HG03196 (cell line): ENCODE measurements at regions not wholly inside any gene's neighbourhood (a gene's known extent, or its start where the extent isn't known, plus 50 kb on each side); places are given as distances from the start of the nearest gene placed in this dataset.
"Not testable (repeated sequence)": the region's sequence is repeated elsewhere in the genome, so short reads cannot be mapped to it uniquely, and the experiment has no call there.

Experiments used
- ATAC-seq: cut with Tn5 transposase; IDR thresholded peaks from one replicate; pipeline ENCODE4 v1.9.1; 2021; ENCODE audit not compliant: unreplicated experiment

- not testable (repeated sequence) for ATAC-seq
Observed at GRCh38 chr15:84360902-84361301, 125.3 kb downstream of the GOLGA6L4 start.

GRCh38 chr15:84384421-84384820, 148.8 kb downstream of the GOLGA6L4 start:
- ATAC-seq = not testable (repeated sequence)

GRCh38 chr15:84387086-84387485, 151.5 kb downstream of the GOLGA6L4 start:
- no peak for ATAC-seq

- ATAC-seq = not testable (repeated sequence)
Observed at GRCh38 chr15:84388201-84388600, 152.6 kb downstream of the GOLGA6L4 start.

GRCh38 chr15:84388638-84389037, 153.1 kb downstream of the GOLGA6L4 start:
- ATAC-seq = not testable (repeated sequence)

GRCh38 chr15:84390324-84390723, 154.8 kb downstream of the GOLGA6L4 start:
- ATAC-seq = not testable (repeated sequence)

GRCh38 chr15:84391191-84391590, 155.6 kb downstream of the GOLGA6L4 start:
- no peak for ATAC-seq

GRCh38 chr15:84392020-84392419, 156.4 kb downstream of the GOLGA6L4 start:
- not testable (repeated sequence) for ATAC-seq

- not testable (repeated sequence) for ATAC-seq
Observed at GRCh38 chr15:84393386-84393936, 157.9 kb downstream of the GOLGA6L4 start.

- not testable (repeated sequence) for ATAC-seq
Observed at GRCh38 chr15:84393966-84394365, 158.4 kb downstream of the GOLGA6L4 start.

GRCh38 chr15:84395384-84395783, 159.8 kb downstream of the GOLGA6L4 start:
- not testable (repeated sequence) for ATAC-seq

- not testable (repeated sequence) for ATAC-seq
Observed at GRCh38 chr15:84395881-84396280, 160.3 kb downstream of the GOLGA6L4 start.

GRCh38 chr15:84397066-84397465, 161.5 kb downstream of the GOLGA6L4 start:
- ATAC-seq = not testable (repeated sequence)

GRCh38 chr15:84398087-84398486, 162.5 kb downstream of the GOLGA6L4 start:
- ATAC-seq = not testable (repeated sequence)

- ATAC-seq = no peak
Observed at GRCh38 chr15:84398763-84399701, 163.5 kb downstream of the GOLGA6L4 start.

GRCh38 chr15:84400017-84400740, 164.6 kb downstream of the GOLGA6L4 start:
- ATAC-seq = no peak

- no peak for ATAC-seq
Observed at GRCh38 chr15:84400820-84401219, 165.2 kb downstream of the GOLGA6L4 start.

- ATAC-seq = not testable (repeated sequence)
Observed at GRCh38 chr15:84401461-84401860, 165.9 kb downstream of the GOLGA6L4 start.

GRCh38 chr15:84401891-84402840, 166.6 kb downstream of the GOLGA6L4 start:
- not testable (repeated sequence) for ATAC-seq
